HepG2 (cell line): ENCODE measurements at regions not wholly inside any gene's neighbourhood (a gene's known extent, or its start where the extent isn't known, plus 50 kb on each side); places are given as distances from the start of the nearest gene placed in this dataset.

ENCODE experiments used
- ATAC-seq: fragments of 200-7000 bp; cut with Tn5 transposase; 3 replicates; pipeline ENCODE4 v1.9.1; 2020; ENCODE audit warnings: mild to moderate bottlenecking, moderate library complexity
- BruUV-seq: library from RNA; stranded (reverse); fragments of 400-500 nt; replicated peaks from 2 replicates; lab custom pipeline; 2021; lab: Mats Ljungman, UMichigan
- CTCF ChIA-PET: fragments of 300-600 bp; formaldehyde crosslinking; extraction: SDS; loops from one replicate; lab custom pipeline; 2021; ENCODE audit warnings: low total read pairs, inconsistent platforms, low intra/inter-chr PET ratio; lab: Yijun Ruan, JAX
- POLR2A ChIA-PET: fragments of 350-600 bp; sonication (Branson Sonifier 250); formaldehyde crosslinking; loops from one replicate; lab custom pipeline; 2020; ENCODE audit warnings: antibody characterized with exemption, inconsistent platforms; lab: Yijun Ruan, JAX
- DNase-seq: peaks from one replicate; pipeline ENCODE4 v3.0.0-alpha.2; 2015; ENCODE audit warnings: low spot score
- FAIRE-seq: peaks from 3 replicates; lab custom pipeline; 2011; peaks lifted over from hg19 to GRCh38; lab: Jason Lieb, UNC
- H2AFZ ChIP-seq: one replicate; pipeline ENCODE4 v1.6.1; 2011; ENCODE audit warnings: low read length, inconsistent platforms
- H3K27ac ChIP-seq: fragments of 300-600 bp; 3 replicates; pipeline ENCODE4 v1.8.0; 2011; ENCODE audit warnings: mixed run types, mild to moderate bottlenecking, mixed read lengths, low read length, inconsistent platforms; ENCODE audit not compliant: insufficient read depth; ENCODE audit errors: extremely low read length
- H3K27me3 ChIP-seq, 2 experiments: fragments of 200-600 bp in 1 of 2; 2 replicates in 1 of 2; 3 replicates in 1 of 2; pipeline versions ENCODE4 v1.6.0 to v1.8.0; 2011; ENCODE audit warnings: low read length in 2 of 2, mild to moderate bottlenecking in 2 of 2, moderate library complexity in 2 of 2, inconsistent platforms in 1 of 2; ENCODE audit not compliant: insufficient read depth in 2 of 2, control insufficient read depth in 1 of 2
- H3K36me3 ChIP-seq, 2 experiments: fragments of 200-600 bp in 1 of 2; replicated peaks in 1 of 2; 2 replicates in 1 of 2; 3 replicates in 1 of 2; pipeline versions ENCODE4 v1.5.1 to v1.8.0; 2011; ENCODE audit warnings: low read length in 2 of 2, inconsistent platforms in 1 of 2; ENCODE audit not compliant: insufficient read depth in 2 of 2, control insufficient read depth in 1 of 2
- H3K4me1 ChIP-seq: 2 replicates; pipeline ENCODE4 v1.5.1; 2012; ENCODE audit warnings: low read length, inconsistent platforms; ENCODE audit not compliant: insufficient read depth
- H3K4me2 ChIP-seq: 2 replicates; pipeline ENCODE4 v1.6.0; 2011; ENCODE audit warnings: low read depth, low read length, inconsistent platforms
- H3K4me3 ChIP-seq, 3 experiments: fragments of 200-600 bp in 1 of 3; sonication (generic), shearing (Covaris generic) in 1 of 3; replicated peaks in 1 of 3; 2 replicates each; pipeline ENCODE4 v1.5.1; 2011 to 2016; ENCODE audit warnings: low read length in 3 of 3, inconsistent platforms in 2 of 3, low read depth in 2 of 3, mild to moderate bottlenecking in 2 of 3, control low read depth in 1 of 3, mixed read lengths in 1 of 3; ENCODE audit not compliant: insufficient read depth in 1 of 3
- H3K79me2 ChIP-seq: one replicate; pipeline ENCODE4 v1.6.1; 2011; ENCODE audit warnings: low read length, inconsistent platforms; ENCODE audit not compliant: insufficient read depth
- H3K9ac ChIP-seq: 2 replicates; pipeline ENCODE4 v1.6.0; 2011; ENCODE audit warnings: mild to moderate bottlenecking, low read depth, low read length, inconsistent platforms; ENCODE audit not compliant: insufficient read depth
- H3K9me3 ChIP-seq: 2 replicates; pipeline ENCODE4 v1.5.1; 2012; ENCODE audit warnings: mild to moderate bottlenecking, low read length
- H4K20me1 ChIP-seq: 2 replicates; pipeline ENCODE4 v1.6.0; 2011; ENCODE audit warnings: inconsistent platforms, mild to moderate bottlenecking, low read length, moderate library complexity; ENCODE audit not compliant: insufficient read depth
- CBX2 ChIP-seq, 2 experiments: fragments of 200-600 bp in 1 of 2; sonication (generic); formaldehyde crosslinking in 1 of 2; IDR thresholded peaks; 2 replicates each; pipeline versions ENCODE4 v1.7.0 to v1.8.1; 2018 to 2022; ENCODE audit warnings: low read depth in 2 of 2, low read length in 1 of 2, mild to moderate bottlenecking in 1 of 2, missing genetic modification reagents in 1 of 2
- FLYWCH1 ChIP-seq: sonication (generic); formaldehyde crosslinking; IDR thresholded peaks from 2 replicates; pipeline ENCODE4 v1.8.1; 2023; ENCODE audit warnings: mild to moderate bottlenecking, missing genetic modification reagents
- FOXJ3 ChIP-seq: sonication (generic); formaldehyde crosslinking; IDR thresholded peaks from 2 replicates; pipeline ENCODE4 v1.4.0; 2020; ENCODE audit warnings: missing genetic modification reagents, mild to moderate bottlenecking, borderline replicate concordance
- KDM1A ChIP-seq: IDR thresholded peaks from 2 replicates; pipeline ENCODE4 v1.6.1; 2016; ENCODE audit warnings: missing compliant biosample characterization
- MXD3 ChIP-seq: IDR thresholded peaks from 2 replicates; pipeline ENCODE4 v1.6.1; 2016; ENCODE audit warnings: mild to moderate bottlenecking, missing biosample characterization, missing genetic modification reagents
- NCOA2 ChIP-seq: sonication (generic); formaldehyde crosslinking; IDR thresholded peaks from 2 replicates; pipeline ENCODE4 v1.8.0; 2022; ENCODE audit warnings: inconsistent platforms
- NONO ChIP-seq, 2 experiments: fragments of 450-650 bp in 1 of 2; sonication (generic) in 1 of 2; formaldehyde crosslinking in 1 of 2; IDR thresholded peaks in 1 of 2; conservative IDR thresholded peaks in 1 of 2; 2 replicates each; pipeline versions ENCODE4 v1.6.1 to v1.8.0; 2017 to 2022; ENCODE audit warnings: mild to moderate bottlenecking in 1 of 2, missing genetic modification reagents in 1 of 2, moderate library complexity in 1 of 2
- PITX1 ChIP-seq: sonication (generic); formaldehyde crosslinking; IDR thresholded peaks from 2 replicates; pipeline ENCODE4 v1.5.1; 2020; ENCODE audit warnings: mild to moderate bottlenecking, missing genetic modification reagents
- RAD21 ChIP-seq: fragments of 450-650 bp; formaldehyde crosslinking; IDR thresholded peaks from 2 replicates; pipeline ENCODE4 v1.5.0; 2020; ENCODE audit warnings: mild to moderate bottlenecking
- SRY ChIP-seq: sonication (generic); formaldehyde crosslinking; IDR thresholded peaks from 2 replicates; pipeline ENCODE4 v1.8.0; 2022; ENCODE audit warnings: mild to moderate bottlenecking, missing genetic modification reagents
- ZFP82 ChIP-seq: sonication (generic); formaldehyde crosslinking; IDR thresholded peaks from 2 replicates; pipeline ENCODE4 v1.5.1; 2020; ENCODE audit warnings: mild to moderate bottlenecking, missing genetic modification reagents, borderline replicate concordance
- ZNF276 ChIP-seq: sonication (generic); formaldehyde crosslinking; IDR thresholded peaks from 2 replicates; pipeline ENCODE4 v1.4.0; 2020; ENCODE audit warnings: mild to moderate bottlenecking, low read depth, missing genetic modification reagents
- ZNF549 ChIP-seq: sonication (generic); formaldehyde crosslinking; IDR thresholded peaks from 2 replicates; pipeline ENCODE4 v1.5.0; 2020; ENCODE audit warnings: missing genetic modification reagents
- ZNF670 ChIP-seq: sonication (generic); formaldehyde crosslinking; IDR thresholded peaks from 2 replicates; pipeline ENCODE4 v1.8.0; 2022; ENCODE audit warnings: mild to moderate bottlenecking, missing genetic modification reagents, borderline replicate concordance
- ZNF83 ChIP-seq: sonication (generic); formaldehyde crosslinking; IDR thresholded peaks from 2 replicates; pipeline ENCODE4 v1.4.0; 2020; ENCODE audit warnings: missing genetic modification reagents, mild to moderate bottlenecking, borderline replicate concordance
- WGBS: methylation state at CpG from one replicate; pipeline ENCODE4 v1.1.6; 2017; ENCODE audit warnings: low lambda C conversion rate; 5-methylcytosine and 5-hydroxymethylcytosine counted together
- in situ Hi-C: cut with HindIII; loops from 2 replicates; pipeline ENCODE4 v1.10.0; 2017; ENCODE audit warnings: low pct_unique_long_range_greater_than_20kb; ENCODE audit not compliant: extremely low pct_ligation_motif_present
- intact Hi-C: fragments of 100-400 bp; cut with micrococcal nuclease; formaldehyde crosslinking; loops from one replicate; pipeline ENCODE4 v1.10.0; 2022; ENCODE audit not compliant: unreplicated experiment

- no peak for TF ChIP-seq NONO (IDR thresholded peaks at IDR 0.05)
- no peak for TF ChIP-seq NONO (CRISPR knock-in tag; conservative IDR thresholded peaks at IDR 0.05)
- no peak for TF ChIP-seq SRY
- no peak for TF ChIP-seq ZNF670 (CRISPR knock-in tag)
- DNase-seq: no peak
- CTCF ChIA-PET: no interaction called here
- intact Hi-C loops: no loop called here
- Histone ChIP-seq H3K79me2 (no peaks in the 10 kb centered on the region), H3K27me3 (no peaks in the 10 kb centered on the region), H3K27ac (no peak overlapping the region), H2AFZ (no peak overlapping the region), H3K36me3 (no peaks in the 10 kb centered on the region), H3K9me3 (peaks cover 79% of the 10 kb centered on the region), H4K20me1 (no peaks in the 10 kb centered on the region), H3K4me3 (no peak overlapping the region), H3K4me2 (no peak overlapping the region), H3K9ac (no peak overlapping the region), H3K4me1 (no peaks in the 10 kb centered on the region)
- POLR2A ChIA-PET: no interaction called here
- no TSS peak for BruUV-seq
- 7% methylated on average over 2 of the region's 2 CpGs for WGBS
- no peak for FAIRE-seq
- in situ Hi-C loops: no loop called here
- no peak for ATAC-seq
Observed at GRCh38 chr12:40580346-40580745, 111.9 kb upstream of the CNTN1 start.

- CTCF ChIA-PET: no interaction called here
Observed at GRCh38 chr12:40581889-40582288, 110.3 kb upstream of the CNTN1 start.

More at GRCh38 chr12:40581889-40582288, 110.3 kb upstream of the CNTN1 start:
- Histone ChIP-seq H3K79me2 (no peaks in the 10 kb centered on the region), H3K9ac (no peak overlapping the region), H3K4me2 (no peak overlapping the region), H3K9me3 (peaks cover 90% of the 10 kb centered on the region), H3K4me1 (no peaks in the 10 kb centered on the region), H3K27me3 (no peaks in the 10 kb centered on the region), H3K36me3 (no peaks in the 10 kb centered on the region), H3K27ac (no peak overlapping the region), H4K20me1 (no peaks in the 10 kb centered on the region), H2AFZ (no peak overlapping the region)
- intact Hi-C loops (no loop called here), in situ Hi-C loops (no loop called here)
- FAIRE-seq (no peak), DNase-seq (no peak), ATAC-seq (no peak)
- WGBS: no CpG with 5 or more reads among the region's 1 CpG
- BruUV-seq: no TSS peak
- POLR2A ChIA-PET: no interaction called here
- TF ChIP-seq FLYWCH1 (CRISPR knock-in tag) (no peak), ZNF276 (no peak), ZFP82 (CRISPR knock-in tag) (no peak), ZNF83 (CRISPR knock-in tag) (no peak), KDM1A (CRISPR knock-in tag) (no peak), FOXJ3 (CRISPR knock-in tag) (no peak), MXD3 (no peak), CBX2 (IDR thresholded peaks at IDR 0.05; ENCODE audit: low read depth, low read length) (no peak), CBX2 (CRISPR knock-in tag; IDR thresholded peaks at IDR 0.05; ENCODE audit: low read depth) (no peak), NCOA2 (CRISPR knock-in tag) (no peak), ZNF549 (CRISPR knock-in tag) (no peak), PITX1 (CRISPR knock-in tag) (no peak), RAD21 (no peak)
- TF ChIP-seq, all 625 proteins: peak for 0
- no peak overlapping the region for H3K4me3 ChIP-seq
